ENCODE measurements at regions not wholly inside any gene's neighbourhood (a gene's known extent, or its start where the extent isn't known, plus 50 kb on each side); places are given as distances from the start of the nearest gene placed in this dataset.

DNA sequence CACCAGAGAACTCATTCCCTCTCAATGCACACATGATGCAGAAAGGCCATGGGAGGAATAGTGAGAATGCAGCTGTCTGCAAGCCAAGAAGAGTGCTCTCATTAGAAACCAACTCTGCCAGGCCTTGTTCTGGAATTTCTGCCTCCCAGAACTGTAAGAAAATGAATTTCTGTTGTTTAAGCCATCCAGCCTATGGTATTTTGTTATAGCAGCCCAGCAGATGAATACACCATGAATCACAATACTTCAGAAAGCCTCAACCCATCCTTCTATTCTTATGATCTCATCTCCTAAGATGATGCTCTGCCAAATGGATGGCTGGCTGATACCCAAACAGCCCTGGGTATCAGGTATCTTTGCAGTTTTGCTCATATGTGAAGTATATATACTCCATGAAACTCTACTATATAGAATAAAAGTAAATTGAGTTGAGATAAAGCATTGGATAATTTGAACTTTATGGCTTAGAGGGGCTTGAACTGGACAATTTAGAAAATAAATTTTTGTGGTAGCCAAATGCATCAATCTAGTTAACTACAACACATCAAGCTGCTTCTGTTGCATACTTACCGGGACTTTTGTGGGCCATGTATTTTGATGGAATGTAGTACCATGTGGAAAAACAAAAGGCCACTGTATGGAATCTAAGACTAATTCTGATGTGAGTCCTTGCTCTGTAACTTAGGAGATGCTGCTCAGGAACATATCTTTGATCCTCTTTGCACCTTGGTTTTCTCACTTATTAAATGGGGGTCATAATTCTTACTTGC, 245.9 kb downstream of the HS3ST1 start (continued):
- TF ChIP-seq HDAC2 (IDR thresholded peaks at IDR 0.05; ENCODE audit: borderline replicate concordance in 1 of 2, low read depth in 2 of 2, low read length in 2 of 2), result no peak
- TF ChIP-seq CREB1 (IDR thresholded peaks at IDR 0.05), result no peak

Measured in H1 (cell line).